ENCODE measurements at regions not wholly inside any gene's neighbourhood (a gene's known extent, or its start where the extent isn't known, plus 50 kb on each side); places are given as distances from the start of the nearest gene placed in this dataset.
"Not testable (repeated sequence)": the region's sequence is repeated elsewhere in the genome, so short reads cannot be mapped to it uniquely, and the experiment has no call there.

- no peak overlapping the region for H3K27ac ChIP-seq (replicated peaks)
- no peak for DNase-seq
- H3K36me3 ChIP-seq: no peaks in the 10 kb centered on the region
- H3K4me3 ChIP-seq: no peak overlapping the region
- no peaks in the 10 kb centered on the region for H3K4me1 ChIP-seq
- intact Hi-C loops (cut with micrococcal nuclease): no loop called here
- TF ChIP-seq CTCF (IDR thresholded peaks at IDR 0.05; ENCODE audit: borderline replicate concordance): no peak
- no peaks in the 10 kb centered on the region for H3K27me3 ChIP-seq (ENCODE audit: low read depth)
- H3K9me3 ChIP-seq (replicated peaks): peaks cover 7% of the 10 kb centered on the region
Observed at GRCh38 chr12:97647142-97647541, 184.5 kb downstream of the RMST start.

- no peaks in the 10 kb centered on the region for H3K27me3 ChIP-seq (ENCODE audit: low read depth)
- H3K27ac ChIP-seq (replicated peaks): no peak overlapping the region
- no peaks in the 10 kb centered on the region for H3K4me1 ChIP-seq
- no peak for DNase-seq
- intact Hi-C loops (cut with micrococcal nuclease): no loop called here
- no peak for TF ChIP-seq CTCF (IDR thresholded peaks at IDR 0.05; ENCODE audit: borderline replicate concordance)
- no peak overlapping the region for H3K4me3 ChIP-seq
- H3K9me3 ChIP-seq (replicated peaks): peaks cover 7% of the 10 kb centered on the region
- H3K36me3 ChIP-seq: no peaks in the 10 kb centered on the region
Observed at GRCh38 chr12:97650242-97650641, 187.6 kb downstream of the RMST start.

- H3K27me3 ChIP-seq (ENCODE audit: low read depth); H3K4me1 ChIP-seq; H3K9me3 ChIP-seq (replicated peaks); H3K4me3 ChIP-seq; intact Hi-C loops (cut with micrococcal nuclease); H3K36me3 ChIP-seq; DNase-seq; H3K27ac ChIP-seq (replicated peaks): not testable (repeated sequence)
Observed at GRCh38 chr12:97656548-97656947, 193.9 kb downstream of the RMST start.

- H3K9me3 ChIP-seq (replicated peaks): peaks cover 4% of the 10 kb centered on the region
- no peak overlapping the region for H3K27ac ChIP-seq (replicated peaks)
- no peak for DNase-seq
- intact Hi-C loops (cut with micrococcal nuclease): no loop called here
- H3K36me3 ChIP-seq: no peaks in the 10 kb centered on the region
- H3K4me3 ChIP-seq: no peak overlapping the region
- no peaks in the 10 kb centered on the region for H3K4me1 ChIP-seq
- H3K27me3 ChIP-seq (ENCODE audit: low read depth): no peaks in the 10 kb centered on the region
- TF ChIP-seq CTCF (IDR thresholded peaks at IDR 0.05; ENCODE audit: borderline replicate concordance): no peak
Observed at GRCh38 chr12:97659117-97659880, 196.7 kb downstream of the RMST start.

DNA sequence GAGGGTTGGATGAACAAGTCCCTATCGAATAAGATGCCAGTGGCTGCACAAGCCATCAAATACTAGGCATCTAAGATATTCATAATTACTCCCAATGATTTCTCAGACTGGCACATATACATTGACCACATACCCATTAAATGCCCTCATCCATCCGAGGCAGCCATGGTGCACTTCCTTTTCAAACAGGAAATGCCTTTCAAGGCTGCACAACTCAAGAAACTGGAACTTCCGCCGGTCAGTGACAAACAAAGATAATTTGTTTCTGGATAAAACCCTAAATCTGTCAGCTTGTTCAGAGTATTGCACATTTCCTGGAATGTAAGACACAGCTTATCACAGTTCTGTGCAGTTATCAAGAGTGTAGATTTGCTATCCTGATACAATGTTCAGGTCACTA, 203.7 kb downstream of the RMST start:
- no peak for TF ChIP-seq CTCF (IDR thresholded peaks at IDR 0.05; ENCODE audit: borderline replicate concordance)
- Histone ChIP-seq H3K9me3 (replicated peaks) (peaks cover 4% of the 10 kb centered on the region), H3K27ac (replicated peaks) (no peak overlapping the region), H3K27me3 (ENCODE audit: low read depth) (no peaks in the 10 kb centered on the region), H3K4me1 (no peaks in the 10 kb centered on the region), H3K4me3 (no peak overlapping the region), H3K36me3 (no peaks in the 10 kb centered on the region)
- no peak for DNase-seq
- intact Hi-C loops (cut with micrococcal nuclease): no loop called here

- H3K27me3 ChIP-seq (ENCODE audit: low read depth): no peaks in the 10 kb centered on the region
- H3K27ac ChIP-seq (replicated peaks): no peak overlapping the region
- no peak overlapping the region for H3K4me3 ChIP-seq
- peaks cover 6% of the 10 kb centered on the region for H3K9me3 ChIP-seq (replicated peaks)
- DNase-seq: no peak
- H3K36me3 ChIP-seq: no peaks in the 10 kb centered on the region
- intact Hi-C loops (cut with micrococcal nuclease): no loop called here
- no peak for TF ChIP-seq CTCF (IDR thresholded peaks at IDR 0.05; ENCODE audit: borderline replicate concordance)
- H3K4me1 ChIP-seq: no peaks in the 10 kb centered on the region
Observed at GRCh38 chr12:97672870-97673269, 210.3 kb downstream of the RMST start.

Measured in left ventricle myocardium inferior (tissue), 1 donor.